ENCODE measurements at regions not wholly inside any gene's neighbourhood (a gene's known extent, or its start where the extent isn't known, plus 50 kb on each side); places are given as distances from the start of the nearest gene placed in this dataset.

GRCh38 chr1:218557731-218558130, 212.6 kb downstream of the TGFB2 start:
- FAIRE-seq (no peak), DNase-seq (ENCODE audit: low read depth) (peak; percentile 57)
- H3K4me3 ChIP-seq (ENCODE audit: low read depth, low read length) = no peak overlapping the region
- TF ChIP-seq CTCF (IDR thresholded peaks at IDR 0.05; ENCODE audit: insufficient read depth, low read length, severe bottlenecking) = no peak
- H3K36me3 ChIP-seq (ENCODE audit: control insufficient read depth, insufficient read depth, low read length) = no peaks in the 10 kb centered on the region
- H3K27me3 ChIP-seq (ENCODE audit: control insufficient read depth, insufficient read depth, low read length) = no peaks in the 10 kb centered on the region

GRCh38 chr1:218558271-218558810, 213.2 kb downstream of the TGFB2 start:
- TF ChIP-seq CTCF (IDR thresholded peaks at IDR 0.05; ENCODE audit: insufficient read depth, low read length, severe bottlenecking) = no peak
- Histone ChIP-seq H3K4me3 (ENCODE audit: low read depth, low read length) (no peak overlapping the region), H3K36me3 (ENCODE audit: control insufficient read depth, insufficient read depth, low read length) (no peaks in the 10 kb centered on the region), H3K27me3 (ENCODE audit: control insufficient read depth, insufficient read depth, low read length) (no peaks in the 10 kb centered on the region)
- DNase-seq (ENCODE audit: low read depth) = no peak
- no peak for FAIRE-seq

GRCh38 chr1:218565377-218565776, 220.2 kb downstream of the TGFB2 start:
- no peak for TF ChIP-seq CTCF (IDR thresholded peaks at IDR 0.05; ENCODE audit: insufficient read depth, low read length, severe bottlenecking)
- DNase-seq (ENCODE audit: low read depth) (no peak), FAIRE-seq (no peak)
- Histone ChIP-seq H3K4me3 (ENCODE audit: low read depth, low read length) (no peak overlapping the region), H3K27me3 (ENCODE audit: control insufficient read depth, insufficient read depth, low read length) (no peaks in the 10 kb centered on the region), H3K36me3 (ENCODE audit: control insufficient read depth, insufficient read depth, low read length) (no peaks in the 10 kb centered on the region)

- Histone ChIP-seq H3K36me3 (ENCODE audit: control insufficient read depth, insufficient read depth, low read length) (no peaks in the 10 kb centered on the region), H3K4me3 (ENCODE audit: low read depth, low read length) (no peak overlapping the region), H3K27me3 (ENCODE audit: control insufficient read depth, insufficient read depth, low read length) (no peaks in the 10 kb centered on the region)
- no peak for TF ChIP-seq CTCF (IDR thresholded peaks at IDR 0.05; ENCODE audit: insufficient read depth, low read length, severe bottlenecking)
- DNase-seq (ENCODE audit: low read depth) = no peak
- FAIRE-seq = no peak
Measured at GRCh38 chr1:218568962-218569550, 223.9 kb downstream of the TGFB2 start.

GRCh38 chr1:218570456-218570855, 225.3 kb downstream of the TGFB2 start:
- no peak for TF ChIP-seq CTCF (IDR thresholded peaks at IDR 0.05; ENCODE audit: insufficient read depth, low read length, severe bottlenecking)
- Histone ChIP-seq H3K27me3 (ENCODE audit: control insufficient read depth, insufficient read depth, low read length) (no peaks in the 10 kb centered on the region), H3K36me3 (ENCODE audit: control insufficient read depth, insufficient read depth, low read length) (no peaks in the 10 kb centered on the region), H3K4me3 (ENCODE audit: low read depth, low read length) (no peak overlapping the region)
- no peak for FAIRE-seq
- no peak for DNase-seq (ENCODE audit: low read depth)

- H3K27me3 ChIP-seq (ENCODE audit: control insufficient read depth, insufficient read depth, low read length) = no peaks in the 10 kb centered on the region
- FAIRE-seq (no peak), DNase-seq (ENCODE audit: low read depth) (no peak)
- no peak overlapping the region for H3K4me3 ChIP-seq (ENCODE audit: low read depth, low read length)
- H3K36me3 ChIP-seq (ENCODE audit: control insufficient read depth, insufficient read depth, low read length) = no peaks in the 10 kb centered on the region
- TF ChIP-seq CTCF (IDR thresholded peaks at IDR 0.05; ENCODE audit: insufficient read depth, low read length, severe bottlenecking) = no peak
Measured at GRCh38 chr1:218571491-218571890, 226.4 kb downstream of the TGFB2 start.

All from bronchial epithelial cell (primary cell).